ENCODE measurements at regions not wholly inside any gene's neighbourhood (a gene's known extent, or its start where the extent isn't known, plus 50 kb on each side); places are given as distances from the start of the nearest gene placed in this dataset.

GRCh38 chr5:124511791-124512190 is 234.6 kb downstream of the ZNF608 start:
- no peak overlapping the region for H3K27ac ChIP-seq (ENCODE audit: low read depth in 1 of 2, low read length in 2 of 2)
- Mint-ChIP-seq H3K27ac (no peak overlapping the region), H3K36me3 (no peaks in the 10 kb centered on the region), H3K27me3 (ENCODE audit: low read depth in 3 of 3) (no peaks in the 10 kb centered on the region), H3K4me3 (no peak overlapping the region), H3K4me1 (no peaks in the 10 kb centered on the region), H3K9me3 (peaks cover 0 to 1% (median 0%) of the 10 kb centered on the region in 7 donors)
- no peak for TF ChIP-seq CTCF (IDR thresholded peaks at IDR 0.05)
- H2AFZ ChIP-seq (ENCODE audit: insufficient read depth, low read depth, low read length, poor library complexity, severe bottlenecking), result no peak overlapping the region
- no peak overlapping the region for H3K4me3 ChIP-seq (replicated peaks in 1 of 3; ENCODE audit: low read depth in 2 of 3, low read length in 3 of 3)
- H3K36me3 ChIP-seq (replicated peaks in 1 of 2; ENCODE audit: control insufficient read depth in 1 of 2, insufficient read depth in 2 of 2, low read length in 2 of 2), result no peaks in the 10 kb centered on the region
- H3K9me3 ChIP-seq (replicated peaks in 1 of 2; ENCODE audit: control insufficient read depth in 1 of 2, insufficient read depth in 1 of 2, low read length in 2 of 2), result no peaks in the 10 kb centered on the region
- H4K20me1 ChIP-seq (ENCODE audit: insufficient read depth, low read length), result no peaks in the 10 kb centered on the region
- no peaks in the 10 kb centered on the region for H3K27me3 ChIP-seq (ENCODE audit: control insufficient read depth in 2 of 2, insufficient read depth in 2 of 2, low read length in 2 of 2)
- H3K9ac ChIP-seq (ENCODE audit: insufficient read depth, low read length, poor library complexity, severe bottlenecking), result no peak overlapping the region
- no peaks in the 10 kb centered on the region for H3K4me1 ChIP-seq (ENCODE audit: control insufficient read depth in 1 of 2, insufficient read depth in 2 of 2, low read length in 2 of 2)
- no peak for DNase-seq
- no peak overlapping the region for H3K4me2 ChIP-seq (replicated peaks; ENCODE audit: extremely low read depth, low read length, poor library complexity, severe bottlenecking)
- intact Hi-C loops (cut with micrococcal nuclease), result no loop called here
- no peaks in the 10 kb centered on the region for H3K79me2 ChIP-seq (ENCODE audit: insufficient read depth, low read length)

- no peak for TF ChIP-seq CTCF (IDR thresholded peaks at IDR 0.05)
- Mint-ChIP-seq H3K27me3 (ENCODE audit: low read depth in 3 of 3) (no peaks in the 10 kb centered on the region), H3K36me3 (no peaks in the 10 kb centered on the region), H3K4me1 (no peaks in the 10 kb centered on the region), H3K9me3 (no peaks in the 10 kb centered on the region), H3K27ac (no peak overlapping the region), H3K4me3 (no peak overlapping the region)
- Histone ChIP-seq H3K4me1 (ENCODE audit: control insufficient read depth in 1 of 2, insufficient read depth in 2 of 2, low read length in 2 of 2) (no peaks in the 10 kb centered on the region), H3K9ac (ENCODE audit: insufficient read depth, low read length, poor library complexity, severe bottlenecking) (no peak overlapping the region), H3K4me2 (replicated peaks; ENCODE audit: extremely low read depth, low read length, poor library complexity, severe bottlenecking) (no peak overlapping the region), H3K27me3 (ENCODE audit: control insufficient read depth in 2 of 2, insufficient read depth in 2 of 2, low read length in 2 of 2) (no peaks in the 10 kb centered on the region), H3K79me2 (ENCODE audit: insufficient read depth, low read length) (no peaks in the 10 kb centered on the region), H3K9me3 (replicated peaks in 1 of 2; ENCODE audit: control insufficient read depth in 1 of 2, insufficient read depth in 1 of 2, low read length in 2 of 2) (no peaks in the 10 kb centered on the region), H3K4me3 (replicated peaks in 1 of 3; ENCODE audit: low read depth in 2 of 3, low read length in 3 of 3) (no peak overlapping the region), H4K20me1 (ENCODE audit: insufficient read depth, low read length) (no peaks in the 10 kb centered on the region), H2AFZ (ENCODE audit: insufficient read depth, low read depth, low read length, poor library complexity, severe bottlenecking) (no peak overlapping the region), H3K36me3 (replicated peaks in 1 of 2; ENCODE audit: control insufficient read depth in 1 of 2, insufficient read depth in 2 of 2, low read length in 2 of 2) (no peaks in the 10 kb centered on the region), H3K27ac (ENCODE audit: low read depth in 1 of 2, low read length in 2 of 2) (no peak overlapping the region)
- no peak for DNase-seq
- intact Hi-C loops (cut with micrococcal nuclease), result no loop called here
- 100% methylated on average over 2 of the region's 2 CpGs for WGBS (ENCODE audit: insufficient coverage)
These were observed 238.8 kb downstream of the ZNF608 start for GRCh38 chr5:124507688-124508087.

Measured in CD14-positive monocyte (primary cell).